ENCODE measurements at regions not wholly inside any gene's neighbourhood (a gene's known extent, or its start where the extent isn't known, plus 50 kb on each side); places are given as distances from the start of the nearest gene placed in this dataset.

DNA sequence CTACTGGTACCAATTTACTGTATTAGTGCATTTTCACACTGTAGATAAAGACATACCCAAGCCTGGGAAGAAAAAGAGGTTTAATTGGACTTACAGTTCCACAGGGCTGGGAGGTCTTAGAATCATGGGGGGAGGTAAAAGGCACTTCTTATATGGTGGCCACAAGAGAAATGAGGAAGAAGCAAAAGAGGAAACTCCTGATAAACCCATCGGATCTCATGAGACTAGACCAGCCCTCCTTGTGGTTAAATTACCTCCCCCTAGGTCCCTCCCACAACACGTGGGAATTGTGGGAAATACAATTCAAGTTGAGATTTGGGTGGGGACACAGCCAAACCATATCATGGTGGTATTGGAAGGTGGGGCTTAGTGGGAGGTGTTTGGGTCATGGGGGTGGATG, 56.5 kb upstream of the SPDL1 start:
- TF ChIP-seq EZH2 (IDR thresholded peaks at IDR 0.05; ENCODE audit: borderline replicate concordance, insufficient read depth, low read depth, low read length, poor library complexity, severe bottlenecking) (no peak), CTCF (IDR thresholded peaks at IDR 0.05) (no peak)

All from B cell (primary cell).